ENCODE measurements at regions not wholly inside any gene's neighbourhood (a gene's known extent, or its start where the extent isn't known, plus 50 kb on each side); places are given as distances from the start of the nearest gene placed in this dataset.

DNA sequence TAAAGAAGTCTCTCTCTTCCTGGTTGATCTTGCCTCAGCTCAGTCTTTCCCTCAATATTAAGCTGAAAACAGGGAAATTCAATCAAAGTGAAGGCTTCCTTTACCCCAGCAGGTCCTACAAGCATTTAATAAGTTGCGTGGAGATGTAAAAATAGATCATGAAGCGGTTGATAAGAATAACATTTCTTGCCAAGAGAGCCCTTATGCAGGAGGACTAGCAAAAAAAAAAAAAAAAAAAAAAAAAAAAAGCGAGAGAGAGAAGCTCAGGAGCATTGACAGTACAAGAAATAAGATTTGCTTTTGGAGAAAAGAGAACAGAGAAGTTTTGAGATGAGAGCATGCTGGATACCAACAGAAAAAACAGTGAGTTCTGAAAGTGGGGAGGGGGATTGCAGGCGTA is 112.2 kb upstream of the CLMP start:
- Histone ChIP-seq H3K4me1 (ENCODE audit: insufficient read depth, low read length, poor library complexity, severe bottlenecking) (peaks cover 28% of the 10 kb centered on the region), H3K27me3 (ENCODE audit: insufficient read depth, low read length, poor library complexity, severe bottlenecking) (no peaks in the 10 kb centered on the region), H3K4me3 (ENCODE audit: low read length, poor library complexity, severe bottlenecking) (no peak overlapping the region), H3K36me3 (ENCODE audit: insufficient read depth, low read length) (no peaks in the 10 kb centered on the region), H3K4me2 (ENCODE audit: low read depth, low read length, poor library complexity, severe bottlenecking) (no peak overlapping the region), H2AFZ (ENCODE audit: low read length) (no peak overlapping the region), H3K9me2 (replicated peaks; ENCODE audit: low read depth, low read length) (no peaks in the 10 kb centered on the region), H4K20me1 (ENCODE audit: insufficient read depth, low read length, poor library complexity, severe bottlenecking) (no peaks in the 10 kb centered on the region), H3K9ac (ENCODE audit: low read depth, low read length, poor library complexity, severe bottlenecking) (no peak overlapping the region), H3F3A (ENCODE audit: low read depth) (no peaks in the 10 kb centered on the region), H3K9me3 (ENCODE audit: insufficient read depth, low read depth, low read length) (no peaks in the 10 kb centered on the region), H3K79me2 (ENCODE audit: insufficient read depth, low read length) (no peaks in the 10 kb centered on the region)
- no peak for TF ChIP-seq EZH2phosphoT487 (IDR thresholded peaks at IDR 0.05; ENCODE audit: borderline replicate concordance)
- TF ChIP-seq, protein P1, sequence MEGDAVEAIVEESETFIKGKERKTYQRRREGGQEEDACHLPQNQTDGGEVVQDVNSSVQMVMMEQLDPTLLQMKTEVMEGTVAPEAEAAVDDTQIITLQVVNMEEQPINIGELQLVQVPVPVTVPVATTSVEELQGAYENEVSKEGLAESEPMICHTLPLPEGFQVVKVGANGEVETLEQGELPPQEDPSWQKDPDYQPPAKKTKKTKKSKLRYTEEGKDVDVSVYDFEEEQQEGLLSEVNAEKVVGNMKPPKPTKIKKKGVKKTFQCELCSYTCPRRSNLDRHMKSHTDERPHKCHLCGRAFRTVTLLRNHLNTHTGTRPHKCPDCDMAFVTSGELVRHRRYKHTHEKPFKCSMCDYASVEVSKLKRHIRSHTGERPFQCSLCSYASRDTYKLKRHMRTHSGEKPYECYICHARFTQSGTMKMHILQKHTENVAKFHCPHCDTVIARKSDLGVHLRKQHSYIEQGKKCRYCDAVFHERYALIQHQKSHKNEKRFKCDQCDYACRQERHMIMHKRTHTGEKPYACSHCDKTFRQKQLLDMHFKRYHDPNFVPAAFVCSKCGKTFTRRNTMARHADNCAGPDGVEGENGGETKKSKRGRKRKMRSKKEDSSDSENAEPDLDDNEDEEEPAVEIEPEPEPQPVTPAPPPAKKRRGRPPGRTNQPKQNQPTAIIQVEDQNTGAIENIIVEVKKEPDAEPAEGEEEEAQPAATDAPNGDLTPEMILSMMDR (conservative IDR thresholded peaks at IDR 0.05; ENCODE audit: low read length), result no peak

DNA sequence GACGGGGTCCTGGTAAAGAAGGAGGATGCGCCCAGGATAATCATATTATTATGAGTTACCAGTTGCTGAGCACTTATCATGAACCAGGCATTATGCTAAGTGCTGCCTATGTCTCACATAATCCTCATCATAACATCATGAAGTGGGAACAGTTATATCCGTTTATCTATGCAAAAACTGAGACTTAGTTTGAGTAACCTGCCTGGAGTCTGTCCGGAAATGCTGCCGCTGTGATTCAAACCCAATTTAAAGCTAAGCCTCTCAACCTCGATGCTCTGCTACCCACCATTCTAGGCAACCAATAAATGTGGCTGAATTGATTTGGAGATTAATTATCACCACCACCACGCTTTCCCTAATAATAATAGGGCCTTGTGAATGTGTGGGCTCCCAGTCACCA is 111.5 kb upstream of the CLMP start:
- H3K9me3 ChIP-seq (ENCODE audit: insufficient read depth, low read depth, low read length), result no peaks in the 10 kb centered on the region
- no peak overlapping the region for H3K4me2 ChIP-seq (ENCODE audit: low read depth, low read length, poor library complexity, severe bottlenecking)
- no peak overlapping the region for H3K4me3 ChIP-seq (ENCODE audit: low read length, poor library complexity, severe bottlenecking)
- H3K79me2 ChIP-seq (ENCODE audit: insufficient read depth, low read length), result no peaks in the 10 kb centered on the region
- H2AFZ ChIP-seq (ENCODE audit: low read length), result no peak overlapping the region
- no peaks in the 10 kb centered on the region for H3F3A ChIP-seq (ENCODE audit: low read depth)
- no peaks in the 10 kb centered on the region for H4K20me1 ChIP-seq (ENCODE audit: insufficient read depth, low read length, poor library complexity, severe bottlenecking)
- no peaks in the 10 kb centered on the region for H3K9me2 ChIP-seq (replicated peaks; ENCODE audit: low read depth, low read length)
- no peak overlapping the region for H3K9ac ChIP-seq (ENCODE audit: low read depth, low read length, poor library complexity, severe bottlenecking)
- no peaks in the 10 kb centered on the region for H3K36me3 ChIP-seq (ENCODE audit: insufficient read depth, low read length)
- TF ChIP-seq, protein P1 (conservative IDR thresholded peaks at IDR 0.05; ENCODE audit: low read length), result no peak
- TF ChIP-seq EZH2phosphoT487 (IDR thresholded peaks at IDR 0.05; ENCODE audit: borderline replicate concordance), result no peak
- H3K4me1 ChIP-seq (ENCODE audit: insufficient read depth, low read length, poor library complexity, severe bottlenecking), result peaks cover 32% of the 10 kb centered on the region
- no peaks in the 10 kb centered on the region for H3K27me3 ChIP-seq (ENCODE audit: insufficient read depth, low read length, poor library complexity, severe bottlenecking)

DNA sequence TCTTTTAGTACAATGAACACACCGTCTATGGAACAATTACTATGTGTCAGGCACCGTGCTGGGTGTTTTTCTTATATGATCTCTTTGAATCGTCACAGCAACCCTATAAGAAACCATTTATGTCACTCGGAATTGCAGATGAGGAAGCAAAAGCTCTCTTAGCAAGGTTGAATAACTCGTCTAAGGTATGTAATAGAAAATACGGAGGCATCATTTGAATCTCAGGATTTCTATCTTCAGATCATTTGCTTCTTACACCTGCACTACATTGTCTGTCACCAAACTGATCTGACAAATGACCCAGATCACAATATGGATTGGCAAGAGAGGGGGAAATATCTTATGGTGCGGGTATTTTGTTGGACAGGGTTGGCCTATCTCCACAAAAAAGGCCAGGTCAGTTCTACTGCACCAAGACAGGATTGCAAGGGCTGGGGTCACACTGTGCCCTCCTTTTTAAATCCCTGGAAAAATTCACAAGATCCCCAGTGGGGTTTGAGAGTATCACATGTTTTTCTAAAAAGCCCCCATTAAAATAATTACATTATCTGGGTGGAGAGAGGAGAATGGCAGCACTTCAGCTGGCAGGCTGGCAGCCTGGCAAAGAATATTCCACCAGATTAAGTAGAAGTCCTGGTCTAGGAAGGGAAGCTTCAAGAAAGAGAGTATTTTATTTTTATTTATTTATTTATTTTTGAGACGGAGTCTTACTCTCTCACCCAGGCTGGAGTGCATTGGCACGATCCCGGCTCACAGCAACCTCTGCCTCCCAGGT is 110.7 kb upstream of the CLMP start:
- no peak overlapping the region for H2AFZ ChIP-seq (ENCODE audit: low read length)
- H4K20me1 ChIP-seq (ENCODE audit: insufficient read depth, low read length, poor library complexity, severe bottlenecking), result no peaks in the 10 kb centered on the region
- H3F3A ChIP-seq (ENCODE audit: low read depth), result no peaks in the 10 kb centered on the region
- TF ChIP-seq, protein P1 (conservative IDR thresholded peaks at IDR 0.05; ENCODE audit: low read length), result no peak
- no peak for TF ChIP-seq EZH2phosphoT487 (IDR thresholded peaks at IDR 0.05; ENCODE audit: borderline replicate concordance)
- no peak overlapping the region for H3K9ac ChIP-seq (ENCODE audit: low read depth, low read length, poor library complexity, severe bottlenecking)
- H3K79me2 ChIP-seq (ENCODE audit: insufficient read depth, low read length), result no peaks in the 10 kb centered on the region
- no peaks in the 10 kb centered on the region for H3K27me3 ChIP-seq (ENCODE audit: insufficient read depth, low read length, poor library complexity, severe bottlenecking)
- peaks cover 39% of the 10 kb centered on the region for H3K4me1 ChIP-seq (ENCODE audit: insufficient read depth, low read length, poor library complexity, severe bottlenecking)
- no peaks in the 10 kb centered on the region for H3K9me3 ChIP-seq (ENCODE audit: insufficient read depth, low read depth, low read length)
- no peaks in the 10 kb centered on the region for H3K9me2 ChIP-seq (replicated peaks; ENCODE audit: low read depth, low read length)
- H3K4me2 ChIP-seq (ENCODE audit: low read depth, low read length, poor library complexity, severe bottlenecking), result no peak overlapping the region
- no peak overlapping the region for H3K4me3 ChIP-seq (ENCODE audit: low read length, poor library complexity, severe bottlenecking)
- no peaks in the 10 kb centered on the region for H3K36me3 ChIP-seq (ENCODE audit: insufficient read depth, low read length)

Data from Loucy (cell line).